DMS53 treated with DMSO at 0.1 percent for 48 hours (cell line): ENCODE measurements at regions not wholly inside any gene's neighbourhood (a gene's known extent, or its start where the extent isn't known, plus 50 kb on each side); places are given as distances from the start of the nearest gene placed in this dataset.
A peak's percentile ranks its signal among the peaks of the same experiment; 100 is the strongest.

Experiments used
- DNase-seq: peaks from one replicate; lab custom pipeline; 2025; ENCODE audit not compliant: unreplicated experiment; lab: John Stamatoyannopoulos, UW

DNA sequence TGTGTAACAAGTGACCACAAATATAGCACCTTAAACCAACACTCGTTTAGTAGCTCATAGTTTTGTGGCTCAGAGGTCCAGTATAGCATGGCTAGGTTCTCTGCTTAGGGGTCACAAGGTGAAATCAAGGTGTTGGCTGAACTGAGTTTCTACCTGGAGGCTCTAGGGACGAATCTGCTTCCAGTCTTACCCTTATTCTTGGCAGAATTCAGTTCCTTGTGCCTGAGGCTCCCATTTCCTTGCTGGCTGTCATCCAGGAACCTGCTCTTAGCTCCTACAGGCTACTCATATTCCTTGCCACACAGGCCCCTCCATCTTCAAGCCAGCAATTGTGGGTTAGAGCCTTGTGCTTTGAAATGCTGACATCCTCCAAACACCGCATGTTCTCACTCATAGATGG lies 212.3 kb upstream of the CDH13 start:
- DNase-seq = no peak

DNA sequence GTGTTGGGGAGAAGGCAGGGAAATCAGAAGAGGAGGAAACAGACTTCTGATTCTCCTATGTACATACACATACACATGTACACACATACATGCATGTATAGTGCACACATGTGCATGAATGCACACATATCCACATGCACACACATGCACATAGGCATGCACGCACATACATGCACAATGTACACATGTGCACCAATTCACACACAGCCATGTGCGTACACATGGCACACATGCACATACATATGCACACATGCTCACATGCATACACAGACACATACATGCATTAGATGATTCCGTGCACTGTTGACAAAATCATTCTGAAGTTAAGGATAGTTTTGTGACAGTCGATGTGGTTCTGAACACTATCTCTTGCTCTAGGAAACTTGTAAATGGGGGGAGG lies 214.0 kb upstream of the CDH13 start:
- DNase-seq = no peak

DNA sequence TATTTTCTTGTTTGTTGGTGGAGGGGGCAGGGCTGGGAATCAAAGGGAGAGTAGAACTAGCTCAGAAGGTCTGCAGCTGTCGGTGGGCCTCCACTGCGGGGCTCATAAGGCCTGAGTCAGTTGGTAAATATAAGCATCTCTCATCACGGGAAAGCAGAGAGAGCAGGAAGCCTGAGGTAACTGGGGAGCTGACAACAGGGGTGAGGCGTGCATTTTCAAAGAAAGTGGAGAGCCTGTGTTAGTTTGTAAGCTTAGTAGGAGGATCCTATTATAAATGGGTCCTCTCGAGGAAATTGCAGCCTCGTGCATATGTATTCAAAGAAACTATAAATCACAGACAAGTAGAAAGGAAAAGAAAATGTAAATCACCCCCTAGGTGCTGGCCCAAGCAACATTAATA lies 221.0 kb upstream of the CDH13 start:
- no peak for DNase-seq

DNA sequence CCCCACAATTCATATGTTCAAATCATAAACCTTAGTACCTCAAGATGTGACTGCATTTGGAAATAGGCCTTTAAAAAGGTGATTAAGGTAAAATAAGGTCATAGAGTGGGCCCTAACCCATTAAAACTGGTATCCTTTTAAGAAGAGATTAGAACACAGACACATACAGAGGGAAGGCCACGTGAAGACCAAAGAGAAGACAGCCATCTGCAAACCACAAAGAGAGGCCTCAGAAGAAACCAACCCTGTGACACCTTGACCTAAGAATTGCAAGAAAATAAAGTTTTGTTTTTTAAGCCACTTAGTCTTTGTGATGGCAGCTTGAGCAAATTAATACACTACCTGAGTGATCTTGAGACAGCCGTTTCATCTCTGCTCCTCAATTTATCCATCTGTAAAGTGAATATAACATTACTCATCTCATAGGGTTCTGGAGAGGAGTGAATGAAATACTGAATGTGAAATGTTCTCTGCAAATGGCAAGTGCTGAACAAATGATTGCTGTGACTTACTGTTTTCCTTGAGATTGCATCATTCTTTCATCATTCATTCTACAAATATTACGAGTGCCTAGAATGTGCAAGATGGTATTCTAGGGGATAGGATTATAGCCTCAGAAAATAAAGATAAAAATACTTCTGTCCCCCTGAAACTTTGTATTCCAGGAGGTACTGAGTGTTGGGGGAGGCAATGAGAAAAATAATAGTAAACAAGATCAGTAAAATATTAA lies 222.0 kb upstream of the CDH13 start:
- no peak for DNase-seq

DNA sequence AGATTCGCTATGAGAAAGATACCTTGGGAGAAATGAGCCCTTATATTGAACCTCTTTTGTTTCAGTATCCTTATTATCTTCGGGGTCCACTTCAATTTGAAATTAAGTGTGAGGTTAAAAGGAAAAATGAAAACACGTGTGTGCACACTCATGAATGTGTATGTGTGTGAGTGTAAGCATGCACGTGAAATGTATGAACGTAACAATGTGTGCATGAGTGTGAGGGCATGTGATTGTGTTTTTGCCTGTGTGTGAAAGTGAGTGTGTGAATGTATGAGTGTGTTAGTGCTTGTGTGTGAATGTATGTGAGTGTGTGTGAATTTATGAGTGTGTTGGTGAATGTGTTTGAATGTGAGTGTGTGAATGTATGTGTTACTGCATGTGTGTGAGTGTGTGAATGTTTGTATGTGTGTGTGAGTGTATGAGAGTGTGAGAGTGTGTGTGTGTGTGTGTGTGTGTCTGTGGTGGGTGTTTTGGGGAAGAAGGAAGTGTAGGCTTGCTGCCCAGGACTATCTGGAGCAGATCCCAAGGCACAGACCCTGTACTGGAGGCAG lies 224.0 kb upstream of the CDH13 start:
- no peak for DNase-seq

DNA sequence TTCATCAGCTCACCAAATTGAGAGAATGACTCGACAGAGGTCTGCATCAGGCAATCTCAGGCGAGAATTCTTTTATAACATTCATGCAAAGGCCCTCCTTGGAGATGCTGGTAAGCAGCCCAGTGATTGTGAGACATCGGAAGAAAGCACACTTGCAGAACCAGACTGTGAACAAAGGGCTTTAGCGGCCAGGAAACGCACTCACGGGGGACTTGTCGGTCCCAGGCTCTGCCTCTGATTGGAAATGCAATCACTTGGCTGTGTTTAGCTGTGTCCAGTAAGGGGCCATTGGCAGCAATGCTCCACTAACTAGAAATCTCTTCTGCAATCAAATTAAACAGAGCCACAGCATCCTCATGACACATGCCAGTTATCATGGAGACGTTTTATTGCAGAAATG lies 226.7 kb upstream of the CDH13 start:
- no peak for DNase-seq

DNA sequence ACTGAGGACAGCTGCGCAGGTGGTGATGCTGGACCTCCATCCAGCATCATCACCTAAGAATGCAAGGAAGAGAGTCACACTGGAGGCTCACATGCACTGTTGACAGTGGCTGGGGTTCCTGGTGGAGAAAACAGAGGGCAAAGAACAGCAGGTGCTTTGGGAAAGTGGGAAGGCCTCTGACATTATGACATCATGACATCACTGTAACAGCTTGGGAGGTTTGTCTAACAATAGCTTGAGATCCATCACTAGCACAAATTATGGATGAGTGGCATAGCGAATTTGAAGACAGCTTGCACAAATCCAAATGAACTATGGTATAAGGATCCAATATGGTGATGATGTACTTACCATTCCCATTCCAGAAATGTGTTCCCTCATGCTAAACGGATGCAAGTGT lies 226.5 kb upstream of the MPHOSPH6 start:
- DNase-seq = peak; percentile 76

DNA sequence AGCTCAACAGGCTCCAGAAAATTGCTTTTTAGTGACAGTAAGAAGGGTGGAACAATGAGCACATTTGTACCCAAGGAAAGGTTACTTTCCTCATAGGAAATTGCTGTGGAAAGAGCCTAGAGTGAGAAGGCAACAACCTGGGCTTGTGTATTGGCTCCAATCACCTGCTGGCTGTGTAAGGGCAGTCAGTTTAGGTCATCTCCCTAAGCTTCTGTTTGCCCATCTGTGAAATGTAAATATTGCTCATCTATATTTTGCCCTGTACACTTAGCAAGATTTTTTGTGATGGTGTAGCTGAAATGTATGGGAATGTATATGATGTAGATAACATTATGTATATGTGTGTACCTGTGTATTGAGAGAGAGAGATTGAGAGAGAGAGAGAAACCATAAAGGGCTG lies 225.2 kb upstream of the MPHOSPH6 start:
- peak; percentile 77 for DNase-seq

DNA sequence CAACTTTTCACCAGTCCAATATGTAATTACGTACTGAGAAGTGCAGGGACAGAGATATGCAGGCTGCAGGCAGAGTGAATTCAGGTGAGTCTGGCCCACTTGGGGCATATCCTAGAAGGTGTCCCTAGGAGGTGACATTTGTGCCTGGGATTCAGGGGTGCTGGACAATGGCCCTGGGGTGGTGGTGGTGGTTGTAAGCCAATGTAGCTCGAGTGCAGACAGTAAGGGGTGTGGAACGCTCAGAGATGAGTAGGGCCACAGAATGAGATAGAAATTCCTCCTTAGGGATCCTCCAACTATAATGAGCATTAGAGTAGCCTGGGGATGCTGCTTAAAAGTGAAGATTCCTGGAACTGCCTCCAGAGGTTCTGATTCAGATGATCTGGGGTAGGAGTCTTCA lies 221.7 kb upstream of the MPHOSPH6 start:
- no peak for DNase-seq

DNA sequence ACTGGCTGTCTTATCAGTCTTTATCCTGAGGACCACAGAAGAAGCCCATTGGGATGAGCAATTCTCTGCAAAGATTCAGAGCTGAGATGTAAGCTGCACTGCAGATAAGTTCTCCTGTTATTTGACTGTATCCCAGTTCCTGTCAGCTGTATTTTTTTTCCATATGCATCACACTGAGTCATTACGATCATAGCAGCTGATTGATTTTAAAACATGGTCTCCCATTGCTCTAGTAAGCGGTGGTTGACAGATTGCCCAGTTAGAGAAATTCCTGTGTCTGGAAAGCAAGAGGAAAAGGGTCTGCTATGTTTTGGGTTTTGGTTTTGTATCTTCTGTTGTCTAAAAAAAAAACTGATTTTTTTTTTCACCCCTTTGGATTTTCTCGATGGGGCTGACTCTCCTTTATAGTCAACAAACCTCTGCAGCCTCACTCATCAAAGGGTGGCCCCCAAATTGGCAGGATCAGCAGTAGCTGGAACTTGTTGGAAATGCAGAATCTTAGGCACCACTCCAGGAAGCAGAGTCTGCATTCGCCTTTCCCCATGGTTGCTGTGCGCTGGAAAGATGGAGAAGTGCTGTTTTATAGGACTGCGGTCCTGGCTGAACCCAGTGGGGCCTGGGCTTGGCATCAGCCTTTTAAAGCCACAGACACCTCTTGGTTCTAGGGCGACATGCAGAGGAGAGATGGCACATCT lies 220.1 kb upstream of the MPHOSPH6 start:
- no peak for DNase-seq

DNA sequence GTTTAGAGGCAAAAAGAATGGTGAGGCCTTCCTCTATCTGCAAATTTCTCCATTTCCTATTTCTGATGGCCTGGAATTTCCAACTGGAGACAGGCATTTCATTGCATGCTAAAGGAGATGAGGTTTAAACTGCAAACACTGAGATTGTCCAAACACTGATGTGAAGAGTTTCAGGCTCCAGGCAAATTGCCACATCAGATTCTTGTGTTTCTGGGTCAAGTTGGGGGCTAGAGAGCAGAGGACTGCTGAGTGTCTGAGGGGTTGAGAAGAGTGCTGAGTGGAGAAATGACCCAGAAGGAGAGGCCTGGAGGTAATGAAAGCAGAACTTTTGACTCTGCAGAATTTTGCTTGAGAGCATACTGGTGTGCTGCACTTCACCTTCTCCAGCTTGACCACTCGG lies 216.7 kb upstream of the MPHOSPH6 start:
- DNase-seq = no peak

DNA sequence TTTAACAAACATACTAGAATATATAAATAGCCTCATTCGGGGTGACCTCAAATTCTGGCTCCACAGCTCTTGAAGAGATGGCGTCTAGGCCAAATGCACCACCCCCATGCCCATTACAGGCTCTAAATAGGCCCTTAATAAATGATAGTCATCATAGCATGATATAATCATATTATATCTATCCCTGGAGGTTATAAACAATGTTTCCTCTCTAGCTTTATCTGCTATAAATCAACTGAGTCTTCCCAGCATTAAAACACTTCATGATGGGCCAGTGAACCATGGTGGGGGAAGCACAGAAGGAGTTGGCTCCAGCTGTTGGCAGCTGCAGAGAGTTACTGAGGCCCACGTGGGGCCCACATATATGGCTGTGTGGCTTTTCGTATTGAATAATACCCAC lies 214.9 kb upstream of the MPHOSPH6 start:
- DNase-seq = no peak

DNA sequence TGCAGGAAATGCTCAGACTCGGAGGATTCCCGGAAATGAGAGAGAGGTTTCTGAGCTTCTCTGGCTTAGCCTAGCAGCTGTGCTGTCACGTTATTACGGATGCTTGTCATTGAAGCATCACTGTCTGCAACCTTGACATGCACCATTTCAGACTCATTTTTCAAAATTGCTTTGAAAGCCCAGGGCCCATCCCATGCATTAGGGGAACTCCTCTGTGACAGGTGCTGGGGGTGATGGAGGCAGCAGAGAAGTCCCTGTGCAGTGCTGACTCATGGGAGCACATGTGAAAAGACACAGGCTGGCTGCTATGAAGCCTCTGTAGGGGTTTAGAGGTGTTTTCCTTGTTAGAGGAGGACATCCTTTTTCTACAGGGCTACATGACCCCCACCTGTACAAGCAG lies 214.0 kb upstream of the MPHOSPH6 start:
- DNase-seq = no peak

DNA sequence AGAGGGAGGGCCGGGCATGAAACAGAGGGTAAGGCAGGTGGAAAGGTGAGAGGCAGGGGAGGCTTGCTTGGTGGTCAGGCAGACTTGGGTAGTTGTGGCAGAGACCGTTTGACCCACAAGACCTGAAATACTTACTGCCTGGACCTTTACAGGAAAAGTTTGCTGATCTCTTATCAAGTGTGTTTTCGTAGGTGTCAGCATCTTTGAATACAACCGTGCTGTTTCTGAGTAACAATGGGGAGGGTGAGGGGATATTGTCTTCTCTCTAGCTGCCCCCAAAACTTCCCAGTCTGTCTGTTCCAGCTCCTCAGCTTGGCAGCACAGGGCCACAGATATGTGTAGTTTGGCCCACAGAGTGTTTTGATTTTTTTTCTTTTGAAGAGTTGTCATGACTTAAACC lies 212.5 kb upstream of the MPHOSPH6 start:
- DNase-seq = no peak

DNA sequence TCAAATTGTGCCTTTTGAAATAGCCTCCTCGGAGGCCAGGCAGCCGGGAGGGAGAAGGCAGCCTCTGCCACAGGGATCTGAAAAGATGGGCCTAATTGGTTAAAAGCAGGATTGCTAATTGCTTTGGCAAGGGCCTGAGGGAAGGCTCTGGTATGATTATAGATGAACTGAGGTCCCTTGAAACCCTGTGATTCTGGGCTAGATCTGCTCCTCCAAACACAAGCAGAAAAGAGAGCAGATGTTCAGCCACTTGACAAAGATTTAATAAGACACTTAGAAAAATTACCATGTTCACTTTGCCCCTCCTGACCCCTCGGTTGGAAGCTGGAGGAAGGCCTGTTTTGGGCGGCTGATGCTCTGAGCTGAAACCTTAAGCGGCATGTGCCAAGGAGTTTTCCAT lies 209.5 kb upstream of the MPHOSPH6 start:
- DNase-seq = no peak

DNA sequence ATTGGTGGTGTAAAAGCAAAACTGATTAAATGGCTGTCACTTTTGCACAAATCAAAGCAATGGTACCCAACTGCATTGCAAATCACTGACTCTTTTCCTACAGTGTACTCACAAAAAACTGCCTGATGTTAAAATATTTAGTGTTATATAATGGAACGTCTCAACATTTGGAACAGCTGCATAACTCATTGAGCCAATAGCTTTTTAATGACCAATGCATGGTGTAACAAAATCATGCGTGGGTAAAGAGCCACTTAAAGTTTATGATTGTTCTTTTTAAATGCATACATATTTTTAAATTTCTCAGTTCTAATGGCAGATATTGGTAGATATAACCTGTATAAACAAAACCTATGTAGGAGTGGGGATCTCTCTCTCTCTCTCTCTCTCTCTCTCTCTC lies 204.0 kb upstream of the MPHOSPH6 start:
- DNase-seq = no peak

DNA sequence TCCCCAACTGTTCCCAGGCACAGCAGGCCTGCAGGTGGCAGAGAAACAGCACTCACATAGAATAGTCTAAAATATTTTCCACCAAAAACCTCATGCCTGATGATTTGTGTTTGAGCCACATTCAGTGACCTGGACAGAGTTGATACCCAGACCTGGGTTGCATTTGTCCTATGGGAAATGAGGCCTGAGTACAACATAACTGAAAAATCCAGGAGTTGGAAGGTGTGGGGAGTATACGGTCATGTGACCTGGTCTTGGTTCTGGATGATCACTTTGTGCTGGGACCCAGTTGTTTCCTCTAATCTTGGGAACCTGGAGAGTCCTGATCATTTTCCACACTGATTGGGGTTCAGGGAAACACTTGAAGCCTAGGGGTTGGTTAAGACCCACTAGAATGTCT lies 200.3 kb upstream of the MPHOSPH6 start:
- DNase-seq = no peak

DNA sequence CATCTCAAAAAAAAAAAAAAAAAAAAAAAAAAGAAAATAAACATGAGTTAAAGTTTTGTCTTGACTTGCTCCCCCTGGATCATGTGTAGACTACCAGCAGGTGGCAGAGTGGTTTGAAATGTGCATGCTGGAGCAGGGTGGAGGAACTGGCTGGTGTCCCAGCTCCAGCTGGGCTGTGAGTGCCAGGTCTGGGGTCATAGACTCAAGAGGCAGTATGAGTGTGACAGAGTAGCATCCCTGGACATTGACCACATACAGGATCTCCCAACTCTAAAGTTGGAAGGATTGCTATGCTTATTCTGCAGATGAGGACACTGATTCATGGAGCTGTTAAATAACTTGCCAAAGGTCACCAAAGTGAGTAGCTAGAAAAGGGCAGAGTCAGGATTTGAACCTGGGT lies 198.0 kb upstream of the MPHOSPH6 start:
- peak; percentile 34 for DNase-seq

DNA sequence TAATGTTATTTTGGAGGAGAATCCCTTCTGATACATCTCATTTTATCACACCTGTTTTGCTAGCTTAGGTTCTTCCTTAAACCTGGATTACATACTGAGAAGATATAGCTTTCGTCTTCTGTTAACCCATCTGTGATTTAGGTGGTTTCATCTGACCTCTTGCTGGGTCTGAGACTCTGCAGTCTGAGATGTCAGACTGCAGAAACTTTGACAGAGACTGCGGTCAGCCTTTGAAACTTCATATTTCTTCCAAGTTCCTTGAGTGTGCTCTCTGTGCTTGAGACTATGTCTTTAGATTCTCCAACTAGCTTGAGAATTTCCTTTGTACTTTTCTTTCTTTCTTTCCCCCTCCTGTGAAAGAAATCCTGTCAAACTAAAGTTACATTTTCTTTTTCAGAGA lies 196.4 kb upstream of the MPHOSPH6 start:
- DNase-seq = no peak

DNA sequence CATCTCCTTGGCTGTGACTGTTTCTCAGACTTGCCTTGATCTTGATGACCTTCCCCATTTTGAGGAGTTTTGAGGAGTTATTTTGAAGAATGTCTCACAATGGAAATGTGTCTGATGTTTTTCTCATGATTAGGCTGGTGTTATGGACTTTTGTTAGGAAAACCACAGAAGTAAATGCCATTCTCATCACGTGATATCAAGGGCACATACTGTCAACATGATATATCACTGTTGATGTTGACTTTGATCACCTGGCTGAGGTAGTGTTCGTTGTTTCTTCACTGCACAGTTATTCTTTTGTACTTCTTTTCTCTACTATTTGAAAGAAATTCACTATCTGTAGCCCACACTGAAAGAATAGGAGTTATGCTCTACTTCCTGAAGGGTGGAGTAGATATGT lies 194.7 kb upstream of the MPHOSPH6 start:
- DNase-seq = peak; percentile 7

DNA sequence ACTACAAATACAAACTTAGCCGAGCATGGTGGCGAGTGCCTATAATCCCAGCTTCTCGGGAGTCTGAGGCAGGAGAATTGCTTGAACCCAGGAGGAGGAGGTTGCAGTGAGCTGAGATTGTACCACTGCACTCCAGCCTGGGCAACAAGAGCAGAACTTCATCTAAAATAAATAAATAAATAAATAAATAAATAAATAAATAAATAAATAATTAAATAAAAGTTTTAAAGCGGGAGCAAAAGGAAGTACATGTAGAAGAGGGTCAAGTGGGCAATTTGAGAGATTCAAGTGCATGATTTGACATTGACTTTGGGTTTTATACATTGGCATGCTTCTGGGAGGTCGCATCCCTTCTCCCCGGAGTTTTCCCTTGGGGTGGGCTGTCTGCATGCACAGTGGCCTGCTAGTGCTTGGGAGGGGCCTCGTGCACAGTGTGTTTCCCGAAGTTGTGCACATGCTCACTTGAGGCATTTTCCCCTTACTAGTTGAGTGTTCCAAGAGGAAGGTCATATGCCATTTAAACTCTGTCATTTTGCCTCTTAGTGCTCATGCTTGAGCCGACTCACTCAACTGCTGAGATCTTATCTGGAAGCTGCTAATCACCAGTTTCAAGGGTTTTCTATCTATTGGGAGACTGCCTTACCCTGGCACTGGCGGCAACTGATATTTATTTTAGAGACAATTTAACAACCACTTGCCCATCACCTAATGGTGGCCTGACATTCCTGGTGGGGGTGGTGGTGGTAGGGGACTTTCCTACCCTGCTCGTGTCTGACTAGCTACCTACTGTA lies 193.2 kb upstream of the MPHOSPH6 start:
- no peak for DNase-seq

DNA sequence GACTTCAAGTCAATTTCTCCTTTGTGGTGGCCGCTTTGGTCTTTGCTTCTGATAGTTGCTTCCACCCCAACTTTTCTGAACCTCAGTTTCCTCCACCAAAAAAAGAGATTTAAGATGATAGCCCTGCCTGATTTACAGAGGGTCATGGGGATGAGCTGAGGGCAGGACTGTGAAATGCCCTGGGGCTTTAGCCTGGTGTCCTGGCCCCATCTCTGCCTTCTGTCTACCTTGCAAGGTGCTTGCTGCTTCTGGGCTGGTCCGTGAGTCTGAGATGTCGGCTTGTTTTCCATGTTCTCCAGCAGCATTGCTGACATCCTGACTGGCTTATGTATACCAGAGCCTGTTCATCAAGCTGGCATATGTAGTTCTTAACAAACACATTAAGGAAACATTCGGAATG lies 191.9 kb upstream of the MPHOSPH6 start:
- DNase-seq = no peak
